Upper lobe of left lung (tissue), 6 donors: ENCODE measurements at regions not wholly inside any gene's neighbourhood (a gene's known extent, or its start where the extent isn't known, plus 50 kb on each side); places are given as distances from the start of the nearest gene placed in this dataset.

Source experiments
- ATAC-seq, 2 donors: fragments of 200-7000 bp; cut with Tn5 transposase; one replicate each; pipeline ENCODE4 v1.9.1; 2022; ENCODE audit warnings: mild to moderate bottlenecking in 2 of 2, moderate library complexity in 2 of 2; ENCODE audit not compliant: low FRiP score in 2 of 2
- DNase-seq, 2 donors: peaks; one replicate each; pipeline ENCODE4 v3.0.0-alpha.2; 2019 to 2020
- H3K27ac ChIP-seq, 4 donors: fragments of 200-600 bp; sonication (generic); one replicate each; pipeline ENCODE4 v1.5.1; 2016 to 2019
- H3K27me3 ChIP-seq, 4 donors: fragments of 200-600 bp; sonication (generic); one replicate each; pipeline ENCODE4 v1.5.1; 2017 to 2019
- H3K36me3 ChIP-seq, 4 donors: fragments of 200-600 bp; sonication (generic); one replicate each; pipeline ENCODE4 v1.5.1; 2016 to 2019
- H3K4me1 ChIP-seq, 4 donors: fragments of 200-600 bp; sonication (generic); one replicate each; pipeline ENCODE4 v1.5.1; 2018 to 2019
- H3K4me3 ChIP-seq, 4 donors: fragments of 200-600 bp; sonication (generic); one replicate each; pipeline ENCODE4 v1.5.1; 2017 to 2019; ENCODE audit warnings: mild to moderate bottlenecking in 2 of 4, moderate library complexity in 1 of 4
- H3K9me3 ChIP-seq, 4 donors: fragments of 200-600 bp; sonication (generic); one replicate each; pipeline ENCODE4 v1.5.1; 2018 to 2019
- EP300 ChIP-seq, 4 donors: sonication (generic); formaldehyde crosslinking; IDR thresholded peaks; one replicate each; pipeline ENCODE4 v1.5.1; 2017; ENCODE audit warnings: antibody characterized with exemption in 4 of 4, control low read depth in 2 of 4
- POLR2A ChIP-seq, 4 donors: fragments of 450-650 bp; IDR thresholded peaks; one replicate each; pipeline ENCODE4 v1.5.1; 2016 to 2017; ENCODE audit warnings: antibody characterized with exemption in 4 of 4, mild to moderate bottlenecking in 2 of 4
- POLR2AphosphoS5 ChIP-seq, 2 donors: sonication (generic); formaldehyde crosslinking; IDR thresholded peaks; one replicate each; pipeline ENCODE4 v1.5.1; 2017; ENCODE audit warnings: antibody characterized with exemption in 2 of 2
- WGBS, 2 donors: methylation state at CpG; one replicate each; pipeline ENCODE4 v1.1.5; 2017 to 2018; 5-methylcytosine and 5-hydroxymethylcytosine counted together
- TF ChIP-seq, protein P1 (sequence below), 6 experiments: fragments of 450-650 bp in 4 of 6; fragments of 200-600 bp in 2 of 6; sonication (generic) in 2 of 6; IDR thresholded peaks; one replicate each; pipeline ENCODE4 v1.5.1; 2016 to 2019; ENCODE audit warnings: antibody characterized with exemption in 6 of 6
- donor health status: DM: no; HTN: no; CAD: no; lungs with moderate emphysema.
- donor health status: DM: no; HTN: yes; CAD: no; lungs with severe emphysema.

DNA sequence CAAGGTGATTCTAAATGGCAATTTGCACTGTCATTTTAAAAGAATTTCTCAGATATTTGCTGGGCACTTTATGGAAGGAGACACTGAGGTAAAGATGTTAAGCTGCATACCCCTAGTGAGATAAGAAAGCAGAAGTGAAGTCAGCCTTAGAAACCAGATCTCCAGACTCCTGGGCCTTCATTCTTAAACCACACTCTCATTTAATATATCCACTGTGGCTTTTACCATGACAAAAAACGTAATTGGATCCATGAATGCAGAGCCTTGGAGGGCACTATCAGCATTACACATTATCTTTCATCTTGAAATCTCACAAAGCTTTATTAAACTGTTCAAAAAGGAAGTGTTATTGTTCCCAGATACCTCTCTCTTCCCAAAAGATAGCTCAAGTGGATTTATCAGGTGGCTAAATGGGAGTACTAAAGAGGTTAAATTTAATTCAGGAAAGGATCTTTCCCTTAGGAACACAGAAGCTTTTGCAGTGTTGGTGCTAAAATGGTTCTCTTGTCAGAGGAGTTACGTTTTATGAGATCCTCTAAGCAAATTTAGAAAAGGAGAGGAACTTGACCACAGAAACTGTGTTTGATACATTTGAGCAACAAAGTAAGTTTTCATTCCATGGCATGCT is 1060.4 kb downstream of the EFNB2 start:
- DNase-seq (no peak), ATAC-seq (no peak)
- Histone ChIP-seq H3K27me3 (no peaks in the 10 kb centered on the region), H3K27ac (no peak overlapping the region), H3K9me3 (no peaks in the 10 kb centered on the region), H3K4me3 (no peak overlapping the region), H3K36me3 (no peaks in the 10 kb centered on the region), H3K4me1 (no peaks in the 10 kb centered on the region)
- TF ChIP-seq EP300 (IDR thresholded peaks at IDR 0.05): no peak
- TF ChIP-seq, protein P1, sequence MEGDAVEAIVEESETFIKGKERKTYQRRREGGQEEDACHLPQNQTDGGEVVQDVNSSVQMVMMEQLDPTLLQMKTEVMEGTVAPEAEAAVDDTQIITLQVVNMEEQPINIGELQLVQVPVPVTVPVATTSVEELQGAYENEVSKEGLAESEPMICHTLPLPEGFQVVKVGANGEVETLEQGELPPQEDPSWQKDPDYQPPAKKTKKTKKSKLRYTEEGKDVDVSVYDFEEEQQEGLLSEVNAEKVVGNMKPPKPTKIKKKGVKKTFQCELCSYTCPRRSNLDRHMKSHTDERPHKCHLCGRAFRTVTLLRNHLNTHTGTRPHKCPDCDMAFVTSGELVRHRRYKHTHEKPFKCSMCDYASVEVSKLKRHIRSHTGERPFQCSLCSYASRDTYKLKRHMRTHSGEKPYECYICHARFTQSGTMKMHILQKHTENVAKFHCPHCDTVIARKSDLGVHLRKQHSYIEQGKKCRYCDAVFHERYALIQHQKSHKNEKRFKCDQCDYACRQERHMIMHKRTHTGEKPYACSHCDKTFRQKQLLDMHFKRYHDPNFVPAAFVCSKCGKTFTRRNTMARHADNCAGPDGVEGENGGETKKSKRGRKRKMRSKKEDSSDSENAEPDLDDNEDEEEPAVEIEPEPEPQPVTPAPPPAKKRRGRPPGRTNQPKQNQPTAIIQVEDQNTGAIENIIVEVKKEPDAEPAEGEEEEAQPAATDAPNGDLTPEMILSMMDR (IDR thresholded peaks at IDR 0.05): no peak
- no peak for TF ChIP-seq POLR2A (IDR thresholded peaks at IDR 0.05)
- no peak for TF ChIP-seq POLR2AphosphoS5 (IDR thresholded peaks at IDR 0.05)
- WGBS, 2 donors: 63 to 69% methylated on average over 2 of the region's 2 CpGs

DNA sequence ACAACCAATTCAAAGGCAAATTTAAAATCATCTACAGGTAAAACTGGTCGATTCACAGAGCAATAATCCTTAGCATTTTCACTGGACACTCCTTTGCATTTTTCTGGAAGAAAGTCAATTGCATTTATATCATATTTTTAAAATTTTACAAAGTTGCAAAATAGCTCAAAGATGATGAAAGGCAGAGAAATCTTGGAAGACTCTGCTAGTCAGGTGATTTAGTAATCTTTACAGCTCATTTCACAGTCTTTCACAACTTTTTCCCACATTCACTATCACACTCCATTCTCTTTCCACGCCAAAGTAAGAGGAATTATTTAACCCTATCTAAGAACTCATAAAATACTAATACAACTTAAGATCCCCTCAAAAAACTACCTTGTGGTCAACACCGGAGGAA is 1063.8 kb downstream of the EFNB2 start:
- Histone ChIP-seq H3K9me3 (no peaks in the 10 kb centered on the region), H3K36me3 (no peaks in the 10 kb centered on the region), H3K4me1 (no peaks in the 10 kb centered on the region), H3K4me3 (no peak overlapping the region), H3K27me3 (no peaks in the 10 kb centered on the region), H3K27ac (no peak overlapping the region)
- no peak for TF ChIP-seq POLR2A (IDR thresholded peaks at IDR 0.05)
- no peak for TF ChIP-seq EP300 (IDR thresholded peaks at IDR 0.05)
- TF ChIP-seq, protein P1 (IDR thresholded peaks at IDR 0.05): no peak
- no peak for TF ChIP-seq POLR2AphosphoS5 (IDR thresholded peaks at IDR 0.05)
- ATAC-seq (no peak), DNase-seq (no peak)
- 71 to 74% methylated on average over 3 of the region's 3 CpGs for WGBS, 2 donors

DNA sequence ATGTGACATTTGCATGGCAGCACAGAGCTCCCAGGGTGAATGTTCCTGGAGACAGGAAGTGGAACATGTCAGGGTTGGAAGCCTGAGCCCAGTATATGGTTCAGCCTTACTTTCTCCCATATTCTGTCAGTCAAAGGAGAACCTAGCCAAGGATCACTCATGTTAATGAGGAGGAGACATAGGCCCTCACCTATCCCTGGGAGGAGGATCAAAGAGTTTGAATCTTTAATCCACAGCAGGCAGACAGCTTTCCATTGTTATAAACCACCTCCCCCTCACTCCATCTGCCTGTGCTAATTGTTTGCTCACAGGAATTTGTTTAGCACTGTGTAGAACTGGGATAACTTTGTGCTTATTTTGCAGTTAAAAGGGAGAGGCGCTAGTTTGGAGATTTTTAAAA is 1069.1 kb downstream of the EFNB2 start:
- DNase-seq (no peak), ATAC-seq (no peak)
- Histone ChIP-seq H3K27me3 (no peaks in the 10 kb centered on the region), H3K4me3 (no peak overlapping the region), H3K4me1 (no peaks in the 10 kb centered on the region), H3K36me3 (no peaks in the 10 kb centered on the region), H3K9me3 (no peaks in the 10 kb centered on the region), H3K27ac (no peak overlapping the region)
- WGBS, 2 donors: 93 to 94% methylated on average over 1 of the region's 1 CpG
- TF ChIP-seq POLR2A (IDR thresholded peaks at IDR 0.05): no peak
- TF ChIP-seq EP300 (IDR thresholded peaks at IDR 0.05): no peak
- TF ChIP-seq, protein P1 (IDR thresholded peaks at IDR 0.05): no peak
- no peak for TF ChIP-seq POLR2AphosphoS5 (IDR thresholded peaks at IDR 0.05)

DNA sequence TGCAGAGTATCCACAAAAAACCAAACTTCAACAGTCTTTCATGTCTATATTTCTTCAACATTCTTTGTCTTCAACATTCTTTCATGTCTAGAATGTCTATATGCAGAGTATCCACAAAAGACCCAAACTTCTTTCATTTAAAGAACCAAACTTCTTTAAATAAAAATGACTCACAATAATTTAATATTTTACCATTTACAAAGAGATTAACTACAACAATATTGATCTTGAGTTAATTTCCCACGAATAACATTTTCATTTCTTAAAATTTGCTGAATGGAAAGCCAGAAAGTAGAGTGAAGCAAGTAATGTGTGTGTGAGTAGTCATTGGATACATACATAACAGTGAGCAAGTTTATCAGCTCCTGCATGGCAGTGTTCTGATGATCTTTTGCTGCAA is 1069.7 kb downstream of the EFNB2 start, which contains the start of gene DAOA:
Gene DAOA (plus strand): TSS at position 301 of the 400 bp plus-strand sequence.
- Histone ChIP-seq H3K36me3 (no peaks in the 10 kb centered on the region), H3K9me3 (no peaks in the 10 kb centered on the region), H3K4me3 (no peak within 1 kb of the TSS), H3K27me3 (no peaks in the 10 kb centered on the region), H3K27ac (no peak within 1 kb of the TSS), H3K4me1 (no peaks in the 10 kb centered on the region)
- TF ChIP-seq POLR2AphosphoS5 (IDR thresholded peaks at IDR 0.05): no peak
- TF ChIP-seq POLR2A (IDR thresholded peaks at IDR 0.05): no peak
- no peak for TF ChIP-seq EP300 (IDR thresholded peaks at IDR 0.05)
- TF ChIP-seq, protein P1 (IDR thresholded peaks at IDR 0.05): no peak
- ATAC-seq (no peak), DNase-seq (no peak)
- WGBS, 2 donors: 82 to 88% methylated on average over 1 of the region's 1 CpG

DNA sequence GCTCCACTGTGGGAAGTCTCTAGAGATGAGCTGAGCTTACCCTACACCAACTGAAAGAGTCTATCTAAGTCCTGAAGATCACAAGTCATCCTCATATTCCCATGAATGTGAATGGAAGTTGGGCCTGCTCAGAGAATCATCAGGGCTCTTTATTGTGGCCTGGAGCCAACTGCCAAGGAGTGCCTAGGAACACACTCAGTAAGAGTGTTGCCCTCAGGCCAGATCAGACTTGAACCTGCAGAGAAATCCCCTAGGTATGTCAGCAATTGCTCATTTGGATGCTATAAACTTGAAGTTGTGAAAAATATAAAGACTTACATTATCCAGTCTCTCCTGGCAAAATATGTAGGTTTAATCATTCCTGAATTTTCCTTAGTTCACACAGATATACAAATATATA is 1070.2 kb downstream of the EFNB2 start:
- Histone ChIP-seq H3K27ac (no peak overlapping the region), H3K27me3 (no peaks in the 10 kb centered on the region), H3K36me3 (no peaks in the 10 kb centered on the region), H3K4me3 (no peak overlapping the region), H3K4me1 (no peaks in the 10 kb centered on the region), H3K9me3 (no peaks in the 10 kb centered on the region)
- ATAC-seq: no peak
- no peak for DNase-seq
- TF ChIP-seq EP300 (IDR thresholded peaks at IDR 0.05) (no peak), POLR2AphosphoS5 (IDR thresholded peaks at IDR 0.05) (no peak), POLR2A (IDR thresholded peaks at IDR 0.05) (no peak)
- TF ChIP-seq, protein P1 (IDR thresholded peaks at IDR 0.05): no peak
